GM12873 (cell line): ENCODE measurements at regions not wholly inside any gene's neighbourhood (a gene's known extent, or its start where the extent isn't known, plus 50 kb on each side); places are given as distances from the start of the nearest gene placed in this dataset.

Experiments
- CTCF ChIP-seq: IDR thresholded peaks from 2 replicates; pipeline ENCODE4 v1.5.1; 2012; ENCODE audit warnings: low read depth, mild to moderate bottlenecking, moderate library complexity, low read length, control low read depth; ENCODE audit not compliant: insufficient read depth; ENCODE audit errors: missing control alignments

GRCh38 chr11:15776366-15776765 is 580.0 kb downstream of the SOX6 start:
- no peak for TF ChIP-seq CTCF

- TF ChIP-seq CTCF = no peak
These were observed 576.8 kb downstream of the SOX6 start for GRCh38 chr11:15779518-15779917.

- TF ChIP-seq CTCF = no peak
These were observed 576.0 kb downstream of the SOX6 start for GRCh38 chr11:15780382-15780781.

- TF ChIP-seq CTCF = no peak
These were observed 575.5 kb downstream of the SOX6 start for GRCh38 chr11:15780837-15781236.

GRCh38 chr11:15783619-15784018 is 572.7 kb downstream of the SOX6 start:
- TF ChIP-seq CTCF = no peak

- no peak for TF ChIP-seq CTCF
These were observed 563.0 kb downstream of the SOX6 start for GRCh38 chr11:15793043-15793996.

- no peak for TF ChIP-seq CTCF
These were observed 561.8 kb downstream of the SOX6 start for GRCh38 chr11:15794361-15795150.
